Colon (tissue), 2 donors: ENCODE measurements at regions not wholly inside any gene's neighbourhood (a gene's known extent, or its start where the extent isn't known, plus 50 kb on each side); places are given as distances from the start of the nearest gene placed in this dataset.

Source experiments
- FAIRE-seq: peaks from 2 replicates; lab custom pipeline; 2012; peaks lifted over from hg19 to GRCh38; lab: Jason Lieb, UNC
- donor health status: control.
- donor health status: control.

- no peak for FAIRE-seq
Observed at GRCh38 chr12:5230156-5230555, 186.5 kb downstream of the KCNA5 start.

GRCh38 chr12:5230861-5231260, 187.2 kb downstream of the KCNA5 start:
- no peak for FAIRE-seq

DNA sequence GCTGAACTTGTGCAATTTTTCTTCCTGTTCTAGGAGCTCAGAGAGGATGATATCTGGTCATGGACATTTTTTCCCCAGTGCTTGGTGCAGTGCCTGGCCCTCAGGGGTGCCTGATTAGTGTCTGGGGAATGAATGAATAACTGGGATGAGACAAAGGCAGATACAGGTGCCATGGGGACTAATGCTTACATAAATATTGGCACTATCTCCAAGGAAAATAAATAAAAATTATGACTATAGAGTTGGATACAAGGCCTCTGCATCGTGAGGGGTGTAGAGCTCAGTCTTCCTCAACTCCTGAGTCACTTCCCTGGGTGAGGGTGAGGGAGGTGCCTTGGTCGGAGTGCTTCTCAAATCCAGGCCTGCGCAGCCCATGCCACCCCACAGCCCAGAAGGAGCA, 188.6 kb downstream of the KCNA5 start:
- no peak for FAIRE-seq

GRCh38 chr12:5232826-5233500, 189.3 kb downstream of the KCNA5 start:
- FAIRE-seq = no peak

GRCh38 chr12:5236022-5236640, 192.5 kb downstream of the KCNA5 start:
- FAIRE-seq = peak; percentile 62

DNA sequence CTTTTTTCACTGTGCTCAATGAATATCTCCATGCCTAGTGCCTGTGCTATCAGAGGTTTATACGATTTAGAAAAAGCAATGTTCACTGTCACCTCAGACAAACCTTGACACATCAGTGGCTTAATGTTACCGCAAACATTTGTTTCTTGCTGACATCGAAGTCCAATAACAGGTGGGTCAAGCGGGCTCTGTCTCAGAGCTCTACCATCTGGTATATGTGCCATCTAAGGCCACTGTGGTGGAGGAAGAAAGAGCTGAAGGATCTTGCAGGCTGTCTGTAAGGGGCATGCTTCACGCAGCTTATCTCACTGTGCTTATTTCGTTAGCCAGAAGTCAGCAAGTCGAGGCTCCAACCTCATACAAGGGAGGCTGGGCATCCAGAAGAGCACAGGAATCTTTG, 189.5 kb upstream of the NTF3 start:
- FAIRE-seq = no peak

GRCh38 chr12:5243014-5243413, 188.9 kb upstream of the NTF3 start:
- FAIRE-seq = no peak

- no peak for FAIRE-seq
Observed at GRCh38 chr12:5244513-5244972, 187.4 kb upstream of the NTF3 start.

GRCh38 chr12:5246196-5246595, 185.7 kb upstream of the NTF3 start:
- no peak for FAIRE-seq

GRCh38 chr12:5247144-5247543, 184.8 kb upstream of the NTF3 start:
- FAIRE-seq = no peak

DNA sequence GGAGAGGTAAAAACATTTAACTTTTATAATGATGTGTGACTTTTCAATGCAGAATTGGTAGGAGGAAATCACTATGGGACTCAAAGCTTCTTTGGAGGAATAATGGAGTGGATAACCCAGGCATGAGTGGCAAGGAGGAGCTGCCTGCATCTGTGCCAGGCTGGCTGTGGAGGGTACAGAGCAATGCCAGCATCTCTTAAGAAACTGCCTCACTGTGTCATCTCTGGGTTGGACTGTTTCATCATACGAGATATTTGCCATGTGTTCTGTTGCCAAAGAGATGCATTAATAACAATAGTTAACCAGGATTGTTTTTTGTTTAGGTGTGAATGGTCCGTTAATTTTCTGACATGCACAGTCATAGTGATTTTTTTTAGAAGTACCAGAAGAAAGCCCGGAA, 183.7 kb upstream of the NTF3 start:
- no peak for FAIRE-seq

DNA sequence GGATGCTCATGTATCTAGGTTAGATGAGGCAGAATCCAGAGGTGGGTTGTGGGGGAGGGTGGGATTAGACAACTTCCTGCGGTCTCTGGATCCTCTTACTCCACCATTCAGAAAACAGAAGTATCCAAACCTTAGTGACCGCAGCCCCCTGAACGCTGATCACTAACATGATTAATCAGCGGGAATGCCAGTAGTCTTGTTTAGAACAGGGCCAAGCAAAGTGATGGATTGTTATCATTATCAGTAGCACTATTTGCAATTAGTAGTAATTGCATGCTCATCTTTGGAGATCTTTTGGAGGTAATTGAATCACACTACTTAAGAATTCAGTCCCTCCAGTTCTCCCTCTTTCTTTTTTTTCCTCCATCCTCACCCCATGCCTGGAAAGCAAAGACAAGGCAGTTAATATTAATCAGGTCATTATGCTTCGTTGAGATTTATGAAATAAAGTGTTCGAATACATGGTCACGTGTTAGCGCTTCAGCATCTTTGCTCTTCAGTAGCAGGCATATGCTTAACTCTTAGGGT, 182.8 kb upstream of the NTF3 start:
- FAIRE-seq = no peak

DNA sequence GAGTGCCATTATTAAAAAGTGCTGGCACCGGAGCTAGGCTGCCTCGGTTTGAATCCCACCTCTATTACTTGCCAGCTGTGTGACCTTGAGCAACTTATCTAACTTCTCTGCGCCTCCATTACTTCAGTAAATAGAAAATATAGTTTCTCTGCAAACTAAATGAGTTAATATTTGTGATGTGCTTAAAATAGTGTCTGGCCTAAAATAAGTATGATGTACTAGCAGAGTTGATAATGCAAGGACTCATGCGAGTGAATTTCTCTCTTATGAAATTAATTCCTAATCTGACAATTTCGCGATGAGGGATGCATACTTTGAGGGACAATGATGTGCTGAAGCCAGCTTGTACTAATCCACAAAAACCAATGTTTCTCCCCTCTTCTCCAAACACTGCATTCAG, 180.8 kb upstream of the NTF3 start:
- no peak for FAIRE-seq

GRCh38 chr12:5251786-5252185, 180.1 kb upstream of the NTF3 start:
- FAIRE-seq = no peak

DNA sequence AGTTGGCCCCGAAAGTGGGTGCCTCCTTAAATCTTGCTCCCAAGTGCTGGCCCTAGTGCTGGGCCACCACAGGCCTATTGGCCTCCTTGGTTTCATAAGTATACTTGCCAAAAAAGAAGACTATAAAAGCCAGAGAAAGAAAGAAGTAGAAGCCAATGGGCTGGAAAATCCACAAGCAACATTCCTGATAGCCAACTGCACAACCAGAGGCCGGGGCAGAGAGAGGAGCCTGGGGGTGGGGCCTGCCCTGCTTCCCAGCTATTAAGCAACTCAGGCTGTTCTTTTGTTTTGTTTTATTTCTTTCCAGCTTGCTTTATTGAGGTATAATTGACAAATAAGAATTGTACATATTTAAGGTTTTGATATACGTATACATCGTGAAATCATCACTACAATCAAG, 177.2 kb upstream of the NTF3 start:
- no peak for FAIRE-seq

GRCh38 chr12:5257763-5258495, 174.0 kb upstream of the NTF3 start:
- FAIRE-seq = no peak

DNA sequence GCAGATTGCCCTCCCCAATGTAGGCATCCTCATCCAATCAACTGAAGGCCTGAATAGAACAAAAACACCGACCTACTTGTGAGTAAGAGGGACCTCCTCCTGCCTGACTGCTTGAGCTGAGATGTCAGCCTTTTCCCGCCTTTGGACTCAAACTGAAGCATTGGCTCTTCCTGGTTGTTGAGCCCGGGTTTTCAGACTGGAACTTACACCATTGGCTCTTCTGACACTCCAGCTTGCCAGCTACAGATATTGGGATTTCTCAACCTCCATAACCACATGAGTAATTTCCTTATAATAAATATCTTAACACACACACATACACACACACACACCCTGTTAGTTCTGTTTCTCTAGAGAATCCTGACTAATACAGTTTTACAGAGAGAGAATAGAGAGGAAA, 173.4 kb upstream of the NTF3 start:
- FAIRE-seq = no peak

- no peak for FAIRE-seq
Observed at GRCh38 chr12:5258926-5259325, 173.0 kb upstream of the NTF3 start.

- FAIRE-seq = no peak
Observed at GRCh38 chr12:5259523-5259922, 172.4 kb upstream of the NTF3 start.

GRCh38 chr12:5260086-5260485, 171.8 kb upstream of the NTF3 start:
- no peak for FAIRE-seq

- no peak for FAIRE-seq
Observed at GRCh38 chr12:5260591-5261086, 171.3 kb upstream of the NTF3 start.

GRCh38 chr12:5262450-5262849, 169.5 kb upstream of the NTF3 start:
- no peak for FAIRE-seq

DNA sequence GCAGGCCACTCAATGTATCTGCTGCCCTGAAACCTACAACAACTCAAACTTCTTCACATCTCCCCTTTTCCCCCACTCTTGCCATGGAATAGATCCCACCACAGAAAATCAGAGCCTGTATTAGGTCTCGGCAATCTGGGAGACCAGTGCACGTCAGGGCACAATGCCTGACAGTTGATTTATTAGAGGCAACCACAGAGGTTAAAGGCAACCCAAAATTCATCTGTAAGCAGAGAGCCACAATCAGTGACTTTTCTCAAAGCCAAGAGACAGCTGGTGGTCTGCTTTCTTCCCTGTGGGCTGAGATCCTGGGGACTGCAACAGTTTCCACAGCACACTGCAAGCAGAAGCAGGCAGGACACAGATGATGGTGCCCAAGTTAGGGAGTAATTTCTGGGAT, 169.0 kb upstream of the NTF3 start:
- no peak for FAIRE-seq
